ENCODE measurements at regions not wholly inside any gene's neighbourhood (a gene's known extent, or its start where the extent isn't known, plus 50 kb on each side); places are given as distances from the start of the nearest gene placed in this dataset.

DNA sequence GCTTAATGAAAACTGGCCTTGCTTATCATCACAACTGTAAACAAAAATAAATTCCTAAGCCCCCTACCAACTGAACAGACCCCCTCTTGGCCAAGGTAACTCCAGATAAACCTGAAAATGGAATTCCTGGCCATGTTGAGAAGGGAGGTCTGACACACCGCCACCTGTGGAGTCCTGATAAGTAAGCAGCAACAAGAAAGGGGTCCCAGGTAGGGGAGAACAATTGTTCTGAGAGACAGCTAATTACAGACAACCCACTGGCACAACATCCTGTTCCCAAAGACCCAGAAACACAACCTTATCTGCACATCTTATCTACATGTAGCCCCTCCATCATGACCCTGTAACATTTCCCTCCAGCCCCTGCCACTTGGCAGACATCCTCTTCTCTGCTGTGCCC, 91.2 kb upstream of the TNR start:
- TF ChIP-seq, protein P1, sequence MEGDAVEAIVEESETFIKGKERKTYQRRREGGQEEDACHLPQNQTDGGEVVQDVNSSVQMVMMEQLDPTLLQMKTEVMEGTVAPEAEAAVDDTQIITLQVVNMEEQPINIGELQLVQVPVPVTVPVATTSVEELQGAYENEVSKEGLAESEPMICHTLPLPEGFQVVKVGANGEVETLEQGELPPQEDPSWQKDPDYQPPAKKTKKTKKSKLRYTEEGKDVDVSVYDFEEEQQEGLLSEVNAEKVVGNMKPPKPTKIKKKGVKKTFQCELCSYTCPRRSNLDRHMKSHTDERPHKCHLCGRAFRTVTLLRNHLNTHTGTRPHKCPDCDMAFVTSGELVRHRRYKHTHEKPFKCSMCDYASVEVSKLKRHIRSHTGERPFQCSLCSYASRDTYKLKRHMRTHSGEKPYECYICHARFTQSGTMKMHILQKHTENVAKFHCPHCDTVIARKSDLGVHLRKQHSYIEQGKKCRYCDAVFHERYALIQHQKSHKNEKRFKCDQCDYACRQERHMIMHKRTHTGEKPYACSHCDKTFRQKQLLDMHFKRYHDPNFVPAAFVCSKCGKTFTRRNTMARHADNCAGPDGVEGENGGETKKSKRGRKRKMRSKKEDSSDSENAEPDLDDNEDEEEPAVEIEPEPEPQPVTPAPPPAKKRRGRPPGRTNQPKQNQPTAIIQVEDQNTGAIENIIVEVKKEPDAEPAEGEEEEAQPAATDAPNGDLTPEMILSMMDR (IDR thresholded peaks at IDR 0.05) = no peak
- no peak for TF ChIP-seq POLR2A (IDR thresholded peaks at IDR 0.05)
